MCF 10A (cell line): ENCODE measurements at regions not wholly inside any gene's neighbourhood (a gene's known extent, or its start where the extent isn't known, plus 50 kb on each side); places are given as distances from the start of the nearest gene placed in this dataset.
A peak's percentile ranks its signal among the peaks of the same experiment; 100 is the strongest.

Experiments
- BruUV-seq: library from RNA; stranded (reverse); fragments of 400-500 nt; replicated peaks from 2 replicates; lab custom pipeline; 2021; lab: Mats Ljungman, UMichigan
- CTCF ChIA-PET: fragments of 300-600 bp; sonication (Branson Sonifier 250); formaldehyde crosslinking; extraction: SDS; loops from one replicate; lab custom pipeline; 2021; ENCODE audit warnings: antibody characterized with exemption, inconsistent platforms; lab: Yijun Ruan, JAX
- POLR2A ChIA-PET: fragments of 300-600, 350-650 bp; sonication (Branson Sonifier 250); formaldehyde crosslinking; extraction: SDS; loops from one replicate; lab custom pipeline; 2020; ENCODE audit warnings: antibody characterized with exemption, inconsistent platforms; lab: Yijun Ruan, JAX
- DNase-seq: peaks from one replicate; pipeline ENCODE4 v3.0.0-alpha.2; 2018; ENCODE audit not compliant: unreplicated experiment
- H3K27ac Mint-ChIP-seq: one replicate; pipeline ENCODE4 v1.8.0; 2022; ENCODE audit warnings: mild to moderate bottlenecking, low read depth, mixed read lengths; ENCODE audit not compliant: unreplicated experiment
- H3K27me3 Mint-ChIP-seq: one replicate; pipeline ENCODE4 v1.8.0; 2022; ENCODE audit warnings: mixed read lengths; ENCODE audit not compliant: insufficient read depth, unreplicated experiment
- H3K36me3 Mint-ChIP-seq: one replicate; pipeline ENCODE4 v1.8.0; 2022; ENCODE audit warnings: mild to moderate bottlenecking, moderate library complexity, mixed read lengths; ENCODE audit not compliant: insufficient read depth, unreplicated experiment
- H3K4me1 Mint-ChIP-seq: one replicate; pipeline ENCODE4 v1.8.0; 2022; ENCODE audit warnings: mixed read lengths; ENCODE audit not compliant: insufficient read depth, unreplicated experiment
- H3K4me3 Mint-ChIP-seq: one replicate; pipeline ENCODE4 v1.8.0; 2022; ENCODE audit warnings: mild to moderate bottlenecking, moderate library complexity, mixed read lengths; ENCODE audit not compliant: unreplicated experiment
- H3K9me3 Mint-ChIP-seq: one replicate; pipeline ENCODE4 v1.8.0; 2022; ENCODE audit warnings: mixed read lengths; ENCODE audit not compliant: unreplicated experiment
- intact Hi-C: fragments of 100-400 bp; cut with micrococcal nuclease; formaldehyde crosslinking; loops from 2 replicates; pipeline ENCODE4 v1.14.1; 2022
- TF ChIP-seq, protein P1 (sequence below): fragments of 200-600 bp; IDR thresholded peaks from one replicate; pipeline ENCODE4 v1.8.0; 2022; ENCODE audit warnings: antibody characterized with exemption, mild to moderate bottlenecking; ENCODE audit not compliant: unreplicated experiment

DNA sequence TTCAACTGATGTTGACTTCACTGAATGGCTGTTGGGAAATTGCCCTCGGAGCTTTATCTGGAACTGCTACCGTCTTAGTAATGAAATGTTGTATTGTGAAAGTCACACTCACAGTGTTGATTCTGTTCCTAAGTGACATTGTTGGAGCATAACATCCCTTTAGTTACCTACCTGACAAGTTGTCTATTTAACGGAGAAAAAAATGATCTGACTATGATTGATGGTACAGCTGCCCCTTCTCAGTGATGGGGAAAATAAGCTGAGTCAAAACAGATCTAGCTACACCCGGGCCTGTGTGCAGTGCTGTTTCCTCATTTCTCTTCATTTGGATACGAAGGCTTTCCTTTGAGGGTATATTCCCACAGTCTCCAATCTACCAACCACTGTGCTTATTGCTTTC lies 472.3 kb upstream of the BRINP3 start:
- TF ChIP-seq, protein P1, sequence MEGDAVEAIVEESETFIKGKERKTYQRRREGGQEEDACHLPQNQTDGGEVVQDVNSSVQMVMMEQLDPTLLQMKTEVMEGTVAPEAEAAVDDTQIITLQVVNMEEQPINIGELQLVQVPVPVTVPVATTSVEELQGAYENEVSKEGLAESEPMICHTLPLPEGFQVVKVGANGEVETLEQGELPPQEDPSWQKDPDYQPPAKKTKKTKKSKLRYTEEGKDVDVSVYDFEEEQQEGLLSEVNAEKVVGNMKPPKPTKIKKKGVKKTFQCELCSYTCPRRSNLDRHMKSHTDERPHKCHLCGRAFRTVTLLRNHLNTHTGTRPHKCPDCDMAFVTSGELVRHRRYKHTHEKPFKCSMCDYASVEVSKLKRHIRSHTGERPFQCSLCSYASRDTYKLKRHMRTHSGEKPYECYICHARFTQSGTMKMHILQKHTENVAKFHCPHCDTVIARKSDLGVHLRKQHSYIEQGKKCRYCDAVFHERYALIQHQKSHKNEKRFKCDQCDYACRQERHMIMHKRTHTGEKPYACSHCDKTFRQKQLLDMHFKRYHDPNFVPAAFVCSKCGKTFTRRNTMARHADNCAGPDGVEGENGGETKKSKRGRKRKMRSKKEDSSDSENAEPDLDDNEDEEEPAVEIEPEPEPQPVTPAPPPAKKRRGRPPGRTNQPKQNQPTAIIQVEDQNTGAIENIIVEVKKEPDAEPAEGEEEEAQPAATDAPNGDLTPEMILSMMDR = no peak
- no TSS peak for BruUV-seq

DNA sequence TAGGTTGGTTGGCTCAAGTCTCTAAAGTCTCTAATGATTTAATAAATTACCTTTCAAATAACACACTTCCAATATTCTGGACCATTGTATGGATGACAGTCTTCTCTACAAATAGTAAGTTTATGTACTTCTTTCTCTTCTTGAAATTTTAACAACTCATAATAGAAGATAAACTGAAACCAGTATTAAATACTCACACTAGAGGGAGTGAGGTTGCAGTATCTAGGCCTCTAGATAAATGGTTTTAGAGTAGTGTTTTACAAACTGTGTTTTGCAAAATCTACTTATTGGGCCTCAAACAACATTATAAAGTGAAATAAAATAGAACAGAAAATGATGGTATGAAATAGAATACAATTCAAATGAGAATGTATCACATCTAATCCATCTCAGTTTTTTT lies 479.9 kb upstream of the BRINP3 start:
- BruUV-seq = no TSS peak
- no peaks in the 10 kb centered on the region for H3K27me3 Mint-ChIP-seq
- H3K9me3 Mint-ChIP-seq = no peaks in the 10 kb centered on the region
- H3K4me1 Mint-ChIP-seq = peaks cover 6% of the 10 kb centered on the region
- DNase-seq = peak; percentile 24
- H3K36me3 Mint-ChIP-seq = no peaks in the 10 kb centered on the region
- H3K4me3 Mint-ChIP-seq = no peak overlapping the region
- peak overlapping the region; percentile 37 for H3K27ac Mint-ChIP-seq
- intact Hi-C loops = no loop called here
- CTCF ChIA-PET = no interaction called here
- TF ChIP-seq, protein P1 = peak; percentile 37
- POLR2A ChIA-PET = no interaction called here

More for the DNA sequence above, 472.3 kb upstream of the BRINP3 start:
- Mint-ChIP-seq H3K4me3 (no peak overlapping the region), H3K27ac (no peak overlapping the region), H3K36me3 (no peaks in the 10 kb centered on the region), H3K4me1 (no peaks in the 10 kb centered on the region), H3K27me3 (no peaks in the 10 kb centered on the region), H3K9me3 (no peaks in the 10 kb centered on the region)
- ChIA-PET CTCF (no interaction called here), POLR2A (no interaction called here)
- intact Hi-C loops = no loop called here
- DNase-seq = no peak

DNA sequence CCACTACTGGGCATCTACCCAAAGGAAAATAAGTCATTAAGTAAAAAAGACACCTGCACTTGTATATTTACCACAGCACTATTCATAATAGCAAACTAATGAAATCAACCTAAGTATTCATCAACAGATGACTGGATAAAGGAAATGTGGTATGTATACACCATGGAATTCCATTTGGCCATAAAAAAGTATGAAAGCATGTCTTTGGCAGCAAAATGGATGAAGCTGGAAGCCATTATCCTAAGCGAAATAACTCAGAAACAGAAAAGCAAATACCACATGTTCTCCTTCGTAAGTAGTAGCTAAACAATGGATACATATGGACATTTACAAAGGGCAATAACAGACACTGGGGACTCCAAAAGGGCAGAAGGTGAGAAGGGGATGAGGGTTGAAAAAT lies 485.7 kb upstream of the BRINP3 start:
- no peak overlapping the region for H3K27ac Mint-ChIP-seq
- CTCF ChIA-PET = no interaction called here
- DNase-seq = no peak
- no peak overlapping the region for H3K4me3 Mint-ChIP-seq
- H3K4me1 Mint-ChIP-seq = no peaks in the 10 kb centered on the region
- no TSS peak for BruUV-seq
- no peaks in the 10 kb centered on the region for H3K27me3 Mint-ChIP-seq
- intact Hi-C loops = loop anchor here (10.0 kb wide), 1 partner anchor 1351 kb away; the partner anchor contains the start of gene RGS21
- no peaks in the 10 kb centered on the region for H3K9me3 Mint-ChIP-seq
- TF ChIP-seq, protein P1 = no peak
- POLR2A ChIA-PET = no interaction called here
- H3K36me3 Mint-ChIP-seq = no peaks in the 10 kb centered on the region

DNA sequence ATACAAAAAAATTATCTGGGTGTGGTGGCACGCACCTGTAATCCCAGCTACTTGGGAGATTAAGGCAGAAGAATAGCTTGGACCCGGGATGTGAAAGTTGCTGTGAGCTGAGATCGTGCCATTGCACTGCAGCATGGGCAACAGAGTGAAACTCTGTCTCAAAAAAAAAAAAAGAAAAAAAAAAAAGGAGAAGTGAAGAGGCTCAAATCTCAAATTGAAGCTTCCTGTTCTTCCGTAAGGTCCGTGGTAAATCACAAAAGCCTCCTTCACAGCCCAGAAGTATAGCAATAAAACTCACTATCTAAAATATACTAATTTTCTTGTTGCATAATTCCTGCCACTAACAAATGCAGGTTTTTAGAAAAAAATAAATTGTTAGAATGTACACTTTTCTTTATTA lies 498.2 kb upstream of the BRINP3 start:
- no peaks in the 10 kb centered on the region for H3K27me3 Mint-ChIP-seq
- CTCF ChIA-PET = no interaction called here
- POLR2A ChIA-PET = no interaction called here
- TF ChIP-seq, protein P1 = no peak
- H3K27ac Mint-ChIP-seq = no peak overlapping the region
- no peak overlapping the region for H3K4me3 Mint-ChIP-seq
- H3K9me3 Mint-ChIP-seq = no peaks in the 10 kb centered on the region
- H3K4me1 Mint-ChIP-seq = no peaks in the 10 kb centered on the region
- H3K36me3 Mint-ChIP-seq = no peaks in the 10 kb centered on the region
- DNase-seq = no peak
- BruUV-seq = no TSS peak
- intact Hi-C loops = no loop called here
